Activated B cell treated with CpG ODN at 0.5 μM for 24 hours (primary cell): ENCODE measurements at regions not wholly inside any gene's neighbourhood (a gene's known extent, or its start where the extent isn't known, plus 50 kb on each side); places are given as distances from the start of the nearest gene placed in this dataset.

Source experiments
- ATAC-seq: fragments of 200-7000 bp; cut with Tn5 transposase; one replicate; pipeline ENCODE4 v1.10.0; 2021; ENCODE audit warnings: low read depth, mild to moderate bottlenecking, moderate library complexity
- CTCF ChIA-PET: fragments of 350-600 bp; sonication (Branson Sonifier 250); formaldehyde crosslinking; loops from one replicate; lab custom pipeline; 2021; ENCODE audit warnings: antibody characterized with exemption; lab: Charles Lee
- POLR2A ChIA-PET: fragments of 350-600 bp; sonication (Branson Sonifier 250); formaldehyde crosslinking; loops from one replicate; lab custom pipeline; 2021; ENCODE audit warnings: antibody characterized with exemption; lab: Charles Lee
- DNase-seq: peaks from one replicate; pipeline ENCODE4 v3.0.0; 2022
- H3K27ac Mint-ChIP-seq: one replicate; pipeline ENCODE4 v1.8.0; 2020; ENCODE audit warnings: mixed read lengths
- H3K27me3 Mint-ChIP-seq: one replicate; pipeline ENCODE4 v1.8.0; 2021; ENCODE audit warnings: mixed read lengths
- H3K36me3 Mint-ChIP-seq: one replicate; pipeline ENCODE4 v1.8.0; 2021; ENCODE audit warnings: low read depth, mixed read lengths
- H3K4me1 Mint-ChIP-seq: one replicate; pipeline ENCODE4 v1.8.0; 2021; ENCODE audit warnings: mixed read lengths
- H3K4me3 Mint-ChIP-seq: one replicate; pipeline ENCODE4 v1.8.0; 2020; ENCODE audit warnings: mild to moderate bottlenecking, mixed read lengths
- H3K9me3 Mint-ChIP-seq: one replicate; pipeline ENCODE4 v1.8.0; 2020; ENCODE audit warnings: mixed read lengths
- CTCF ChIP-seq: fragments of 200-600 bp; IDR thresholded peaks from one replicate; pipeline ENCODE4 v1.8.0; 2022; ENCODE audit warnings: antibody characterized with exemption, mild to moderate bottlenecking
- intact Hi-C: fragments of 100-400 bp; cut with micrococcal nuclease; formaldehyde crosslinking; loops from one replicate; pipeline ENCODE4 v1.15.1; 2024

GRCh38 chr11:45486461-45486860 lies 179.0 kb downstream of the CHST1 start:
- TF ChIP-seq CTCF = no peak
- no peaks in the 10 kb centered on the region for H3K9me3 Mint-ChIP-seq

GRCh38 chr11:45485070-45485707 lies 180.2 kb downstream of the CHST1 start:
- Mint-ChIP-seq H3K4me1 (no peaks in the 10 kb centered on the region), H3K27ac (no peak overlapping the region), H3K4me3 (no peak overlapping the region), H3K27me3 (peaks cover 26% of the 10 kb centered on the region), H3K9me3 (no peaks in the 10 kb centered on the region), H3K36me3 (no peaks in the 10 kb centered on the region)
- DNase-seq (no peak), ATAC-seq (no peak)
- no peak for TF ChIP-seq CTCF
- ChIA-PET POLR2A (no interaction called here), CTCF (no interaction called here)
- intact Hi-C loops = no loop called here

More at GRCh38 chr11:45486461-45486860, 179.0 kb downstream of the CHST1 start:
- no peak overlapping the region for H3K4me3 Mint-ChIP-seq
- H3K27me3 Mint-ChIP-seq = peaks cover 25% of the 10 kb centered on the region
- no peak overlapping the region for H3K27ac Mint-ChIP-seq
- ATAC-seq (no peak), DNase-seq (no peak)
- intact Hi-C loops = no loop called here
- CTCF ChIA-PET = no interaction called here
- H3K36me3 Mint-ChIP-seq = no peaks in the 10 kb centered on the region
- no peaks in the 10 kb centered on the region for H3K4me1 Mint-ChIP-seq
- POLR2A ChIA-PET = no interaction called here

- intact Hi-C loops = no loop called here
- H3K4me3 Mint-ChIP-seq = no peak overlapping the region
- DNase-seq = no peak
- no peak overlapping the region for H3K27ac Mint-ChIP-seq
- no peak for TF ChIP-seq CTCF
- no peaks in the 10 kb centered on the region for H3K9me3 Mint-ChIP-seq
- no peaks in the 10 kb centered on the region for H3K36me3 Mint-ChIP-seq
- ChIA-PET CTCF (no interaction called here), POLR2A (no interaction called here)
- peaks cover 32% of the 10 kb centered on the region for H3K27me3 Mint-ChIP-seq
- ATAC-seq = no peak
- H3K4me1 Mint-ChIP-seq = no peaks in the 10 kb centered on the region
These were observed 181.0 kb downstream of the CHST1 start for GRCh38 chr11:45484326-45484883.

GRCh38 chr11:45483416-45483815 lies 182.0 kb downstream of the CHST1 start:
- peaks cover 33% of the 10 kb centered on the region for H3K27me3 Mint-ChIP-seq
- CTCF ChIA-PET = no interaction called here
- H3K4me3 Mint-ChIP-seq = no peak overlapping the region
- TF ChIP-seq CTCF = no peak
- no peak overlapping the region for H3K27ac Mint-ChIP-seq
- no peaks in the 10 kb centered on the region for H3K36me3 Mint-ChIP-seq
- H3K4me1 Mint-ChIP-seq = no peaks in the 10 kb centered on the region
- no peak for ATAC-seq
- no peaks in the 10 kb centered on the region for H3K9me3 Mint-ChIP-seq
- POLR2A ChIA-PET = no interaction called here
- intact Hi-C loops = no loop called here
- no peak for DNase-seq

GRCh38 chr11:45482331-45482730 lies 183.1 kb downstream of the CHST1 start:
- Mint-ChIP-seq H3K4me3 (no peak overlapping the region), H3K4me1 (no peaks in the 10 kb centered on the region), H3K27ac (no peak overlapping the region), H3K27me3 (peaks cover 38% of the 10 kb centered on the region), H3K9me3 (no peaks in the 10 kb centered on the region), H3K36me3 (no peaks in the 10 kb centered on the region)
- no peak for TF ChIP-seq CTCF
- no peak for ATAC-seq
- no peak for DNase-seq
- intact Hi-C loops = no loop called here
- ChIA-PET CTCF (no interaction called here), POLR2A (no interaction called here)
